Mammary epithelial cell (primary cell): ENCODE measurements at regions not wholly inside any gene's neighbourhood (a gene's known extent, or its start where the extent isn't known, plus 50 kb on each side); places are given as distances from the start of the nearest gene placed in this dataset.

Experiments used
- EZH2 ChIP-seq: IDR thresholded peaks from 2 replicates; pipeline ENCODE4 v1.6.1; 2012; ENCODE audit warnings: low read length, inconsistent platforms, borderline replicate concordance
- TF ChIP-seq, protein P1 (sequence below), 2 donors: IDR thresholded peaks in 1 of 2; conservative IDR thresholded peaks in 1 of 2; 2 replicates each; pipeline ENCODE4 v1.5.1; 2011 to 2012; ENCODE audit warnings: inconsistent platforms in 2 of 2, low read length in 2 of 2, mild to moderate bottlenecking in 2 of 2, control low read depth in 1 of 2, low read depth in 1 of 2; ENCODE audit not compliant: insufficient read depth in 1 of 2; ENCODE audit errors: extremely low read depth in 1 of 2

DNA sequence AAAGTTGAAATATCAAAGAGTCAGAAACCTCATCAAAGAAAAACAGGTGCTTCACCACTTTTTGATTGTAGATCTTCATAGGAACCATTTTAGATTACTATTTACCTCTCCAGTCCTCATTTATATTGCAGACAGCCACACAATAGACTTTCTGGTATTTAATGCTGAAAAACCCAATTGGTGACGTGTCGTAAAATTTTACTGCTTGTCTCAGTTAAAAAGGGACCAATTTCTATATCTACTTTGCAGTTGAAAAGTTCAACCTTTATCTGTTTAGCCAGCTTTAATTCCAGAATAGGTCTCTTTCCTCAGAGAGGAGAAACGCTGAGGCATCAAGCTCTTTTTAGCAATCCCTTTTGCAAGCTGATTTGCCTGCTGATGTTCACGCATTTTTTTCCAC, 1722.4 kb downstream of the PLA2G4A start:
- TF ChIP-seq, protein P1, sequence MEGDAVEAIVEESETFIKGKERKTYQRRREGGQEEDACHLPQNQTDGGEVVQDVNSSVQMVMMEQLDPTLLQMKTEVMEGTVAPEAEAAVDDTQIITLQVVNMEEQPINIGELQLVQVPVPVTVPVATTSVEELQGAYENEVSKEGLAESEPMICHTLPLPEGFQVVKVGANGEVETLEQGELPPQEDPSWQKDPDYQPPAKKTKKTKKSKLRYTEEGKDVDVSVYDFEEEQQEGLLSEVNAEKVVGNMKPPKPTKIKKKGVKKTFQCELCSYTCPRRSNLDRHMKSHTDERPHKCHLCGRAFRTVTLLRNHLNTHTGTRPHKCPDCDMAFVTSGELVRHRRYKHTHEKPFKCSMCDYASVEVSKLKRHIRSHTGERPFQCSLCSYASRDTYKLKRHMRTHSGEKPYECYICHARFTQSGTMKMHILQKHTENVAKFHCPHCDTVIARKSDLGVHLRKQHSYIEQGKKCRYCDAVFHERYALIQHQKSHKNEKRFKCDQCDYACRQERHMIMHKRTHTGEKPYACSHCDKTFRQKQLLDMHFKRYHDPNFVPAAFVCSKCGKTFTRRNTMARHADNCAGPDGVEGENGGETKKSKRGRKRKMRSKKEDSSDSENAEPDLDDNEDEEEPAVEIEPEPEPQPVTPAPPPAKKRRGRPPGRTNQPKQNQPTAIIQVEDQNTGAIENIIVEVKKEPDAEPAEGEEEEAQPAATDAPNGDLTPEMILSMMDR (conservative IDR thresholded peaks at IDR 0.05 in 1 of 2, IDR thresholded peaks at IDR 0.05 in 1 of 2; ENCODE audit: extremely low read depth in 1 of 2, insufficient read depth in 1 of 2, low read depth in 1 of 2, low read length in 2 of 2), result no peak
- TF ChIP-seq EZH2, result no peak
